Natural killer cell (primary cell): ENCODE measurements at regions not wholly inside any gene's neighbourhood (a gene's known extent, or its start where the extent isn't known, plus 50 kb on each side); places are given as distances from the start of the nearest gene placed in this dataset.
A peak's percentile ranks its signal among the peaks of the same experiment; 100 is the strongest.

Source experiments
- ATAC-seq, 3 donors: fragments of 150-1000 bp in 2 of 3; fragments of 200-7000 bp in 1 of 3; cut with Tn5 transposase; 1 replicate in 1 of 3; 2 replicates in 2 of 3; pipeline ENCODE4 v1.10.0; 2021; ENCODE audit warnings: mild to moderate bottlenecking in 2 of 3, moderate library complexity in 2 of 3
- DNase-seq, 2 donors: peaks; one replicate each; pipeline versions ENCODE4 v3.0.0 to v3.0.0-alpha.2; 2013 to 2021; ENCODE audit warnings: mixed read lengths in 1 of 2
- H3K27ac ChIP-seq: one replicate; pipeline ENCODE4 v1.5.1; 2013; ENCODE audit warnings: mild to moderate bottlenecking, low read length
- H3K27me3 ChIP-seq: one replicate; pipeline ENCODE4 v1.6.1; 2013; ENCODE audit warnings: low read length; ENCODE audit not compliant: control insufficient read depth, insufficient read depth
- H3K36me3 ChIP-seq: one replicate; pipeline ENCODE4 v1.6.1; 2013; ENCODE audit warnings: low read length; ENCODE audit not compliant: control insufficient read depth, insufficient read depth
- H3K4me1 ChIP-seq: one replicate; pipeline ENCODE4 v1.6.1; 2013; ENCODE audit warnings: low read length; ENCODE audit not compliant: control insufficient read depth, insufficient read depth
- H3K4me3 ChIP-seq: one replicate; pipeline ENCODE4 v1.5.1; 2013; ENCODE audit warnings: low read length
- H3K9me3 ChIP-seq: one replicate; pipeline ENCODE4 v1.6.1; 2013; ENCODE audit warnings: low read length; ENCODE audit not compliant: control insufficient read depth, insufficient read depth
- H3K27ac Mint-ChIP-seq, 2 donors: one replicate each; pipeline ENCODE4 v1.8.0; 2022; ENCODE audit warnings: mild to moderate bottlenecking in 2 of 2, mixed read lengths in 2 of 2, moderate library complexity in 1 of 2
- H3K27me3 Mint-ChIP-seq, 2 donors: one replicate each; pipeline ENCODE4 v1.8.0; 2022; ENCODE audit warnings: low read depth in 2 of 2, mixed read lengths in 2 of 2
- H3K36me3 Mint-ChIP-seq: one replicate; pipeline ENCODE4 v1.8.0; 2022; ENCODE audit warnings: mixed read lengths
- H3K4me1 Mint-ChIP-seq, 2 donors: one replicate each; pipeline ENCODE4 v1.8.0; 2022; ENCODE audit warnings: mixed read lengths in 2 of 2
- H3K4me3 Mint-ChIP-seq: one replicate; pipeline ENCODE4 v1.8.0; 2022; ENCODE audit warnings: mild to moderate bottlenecking, moderate library complexity, mixed read lengths
- H3K9me3 Mint-ChIP-seq, 2 donors: one replicate each; pipeline ENCODE4 v1.8.0; 2022; ENCODE audit warnings: mixed read lengths in 2 of 2
- CTCF ChIP-seq: fragments of 200-600 bp; IDR thresholded peaks from one replicate; pipeline ENCODE4 v1.8.0; 2022; ENCODE audit warnings: antibody characterized with exemption
- WGBS: methylation state at CpG from one replicate; pipeline ENCODE4 v1.1.7; 2013; ENCODE audit warnings: missing lambda C conversion rate; ENCODE audit not compliant: insufficient coverage; 5-methylcytosine and 5-hydroxymethylcytosine counted together
- intact Hi-C: fragments of 100-400 bp; cut with micrococcal nuclease; formaldehyde crosslinking; loops from one replicate; pipeline ENCODE4 v1.14.2; 2022

GRCh38 chr13:33541456-33541855 lies 255.9 kb upstream of the STARD13 start:
- intact Hi-C loops: loop anchor here (5.0 kb wide), 1 partner anchor 314 kb away; no protein-coding TSS in a partner anchor
- Mint-ChIP-seq H3K36me3 (no peaks in the 10 kb centered on the region), H3K4me1 (peaks cover 31 to 36% of the 10 kb centered on the region in 2 donors), H3K27ac (peak overlapping the region; percentile 99 to 100), H3K4me3 (peak overlapping the region; percentile 96), H3K9me3 (peaks cover 0 to 2% of the 10 kb centered on the region in 2 donors), H3K27me3 (no peaks in the 10 kb centered on the region)
- peak overlapping the region; percentile 71 for H3K4me3 ChIP-seq
- no peak for TF ChIP-seq CTCF
- H3K36me3 ChIP-seq: no peaks in the 10 kb centered on the region
- WGBS: 95% methylated on average over 7 of the region's 7 CpGs
- no peaks in the 10 kb centered on the region for H3K9me3 ChIP-seq
- no peaks in the 10 kb centered on the region for H3K27me3 ChIP-seq
- ATAC-seq (no peak), DNase-seq (peak in 1 of 2 donors; percentile 25)
- peaks cover 6% of the 10 kb centered on the region for H3K4me1 ChIP-seq
- peak overlapping the region; percentile 100 for H3K27ac ChIP-seq

- Histone ChIP-seq H3K27ac (peak overlapping the region; percentile 100), H3K27me3 (no peaks in the 10 kb centered on the region), H3K4me1 (peaks cover 6% of the 10 kb centered on the region), H3K9me3 (no peaks in the 10 kb centered on the region), H3K4me3 (peak overlapping the region; percentile 71), H3K36me3 (no peaks in the 10 kb centered on the region)
- Mint-ChIP-seq H3K36me3 (no peaks in the 10 kb centered on the region), H3K4me1 (peaks cover 31 to 36% of the 10 kb centered on the region in 2 donors), H3K27me3 (no peaks in the 10 kb centered on the region), H3K27ac (peak overlapping the region; percentile 99 to 100), H3K9me3 (peaks cover 0 to 2% of the 10 kb centered on the region in 2 donors), H3K4me3 (peak overlapping the region; percentile 96)
- WGBS: 3% methylated on average over 6 of the region's 8 CpGs
- DNase-seq (no peak), ATAC-seq (no peak)
- TF ChIP-seq CTCF: no peak
- intact Hi-C loops: loop anchor here (1.0 to 5.0 kb wide), 6 partner anchors 277 to 1227 kb away; partner anchors contain the start of genes BRCA2, N4BP2L1, N4BP2L2 and PDS5B
Observed at GRCh38 chr13:33541962-33542308, 256.4 kb upstream of the STARD13 start.

GRCh38 chr13:33542309-33543088 lies 256.9 kb upstream of the STARD13 start:
- H3K9me3 ChIP-seq: no peaks in the 10 kb centered on the region
- H3K36me3 ChIP-seq: no peaks in the 10 kb centered on the region
- Mint-ChIP-seq H3K4me1 (peaks cover 31 to 36% of the 10 kb centered on the region in 2 donors), H3K9me3 (peaks cover 0 to 2% of the 10 kb centered on the region in 2 donors), H3K27me3 (no peaks in the 10 kb centered on the region), H3K4me3 (peak overlapping the region; percentile 96), H3K27ac (peak overlapping the region; percentile 99 to 100), H3K36me3 (no peaks in the 10 kb centered on the region)
- H3K27ac ChIP-seq: peak overlapping the region; percentile 100
- under 1% methylated on average over 70 of the region's 70 CpGs for WGBS
- H3K4me3 ChIP-seq: peak overlapping the region; percentile 71
- DNase-seq: peak; percentile 99
- peak; percentile 82 to 94 (median 83) for ATAC-seq
- H3K27me3 ChIP-seq: no peaks in the 10 kb centered on the region
- intact Hi-C loops: loop anchor here (1.0 to 5.0 kb wide), 6 partner anchors 276 to 1228 kb away; partner anchors contain the start of genes BRCA2, N4BP2L1, N4BP2L2 and PDS5B
- H3K4me1 ChIP-seq: peaks cover 6% of the 10 kb centered on the region
- TF ChIP-seq CTCF: peak; percentile 62
